DND-41 (cell line): ENCODE measurements at regions not wholly inside any gene's neighbourhood (a gene's known extent, or its start where the extent isn't known, plus 50 kb on each side); places are given as distances from the start of the nearest gene placed in this dataset.

ENCODE experiments used
- ATAC-seq: fragments of 200-7000 bp; cut with Tn5 transposase; 3 replicates; pipeline ENCODE4 v1.9.1; 2021; ENCODE audit warnings: low read depth; ENCODE audit not compliant: insufficient read depth
- DNase-seq: peaks from one replicate; pipeline ENCODE4 v3.0.0-alpha.2; 2020
- H2AFZ ChIP-seq: 2 replicates; pipeline ENCODE4 v1.6.0; 2012; ENCODE audit warnings: low read depth, low read length
- H3K27ac ChIP-seq: 2 replicates; pipeline ENCODE4 v1.5.1; 2012; ENCODE audit warnings: low read length, inconsistent platforms
- H3K27me3 ChIP-seq: fragments of 200-600 bp; sonication (generic); 2 replicates; pipeline ENCODE4 v1.6.0; 2012; ENCODE audit warnings: low read length, mild to moderate bottlenecking, inconsistent platforms; ENCODE audit not compliant: insufficient read depth, poor library complexity
- H3K36me3 ChIP-seq: 2 replicates; pipeline ENCODE4 v1.5.1; 2012; ENCODE audit warnings: low read length, inconsistent platforms; ENCODE audit not compliant: insufficient read depth
- H3K4me1 ChIP-seq: 2 replicates; pipeline ENCODE4 v1.5.1; 2012; ENCODE audit warnings: mild to moderate bottlenecking, low read length; ENCODE audit not compliant: insufficient read depth
- H3K4me2 ChIP-seq: 2 replicates; pipeline ENCODE4 v1.6.0; 2012; ENCODE audit warnings: mild to moderate bottlenecking, moderate library complexity, low read length, inconsistent platforms; ENCODE audit not compliant: insufficient read depth
- H3K4me3 ChIP-seq, 2 experiments: fragments of 200-600 bp in 1 of 2; shearing (Covaris generic) in 1 of 2; 2 replicates each; pipeline ENCODE4 v1.5.1; 2012 to 2016; ENCODE audit warnings: inconsistent platforms in 2 of 2, low read length in 2 of 2, mild to moderate bottlenecking in 2 of 2, low read depth in 1 of 2, moderate library complexity in 1 of 2
- H3K79me2 ChIP-seq: 2 replicates; pipeline ENCODE4 v1.6.0; 2012; ENCODE audit warnings: low read length, inconsistent platforms; ENCODE audit not compliant: insufficient read depth
- H3K9ac ChIP-seq: 2 replicates; pipeline ENCODE4 v1.6.0; 2012; ENCODE audit warnings: low read depth, mild to moderate bottlenecking, inconsistent platforms, low read length, moderate library complexity
- H3K9me3 ChIP-seq: 2 replicates; pipeline ENCODE4 v1.5.1; 2012; ENCODE audit warnings: low read length, moderate library complexity, mild to moderate bottlenecking, inconsistent platforms; ENCODE audit not compliant: insufficient read depth, severe bottlenecking
- H4K20me1 ChIP-seq: 2 replicates; pipeline ENCODE4 v1.6.0; 2012; ENCODE audit warnings: low read length; ENCODE audit not compliant: insufficient read depth
- EZH2 ChIP-seq: IDR thresholded peaks from 3 replicates; pipeline ENCODE4 v1.6.1; 2012; ENCODE audit warnings: borderline replicate concordance, low read depth, mild to moderate bottlenecking, moderate library complexity, low read length, inconsistent platforms; ENCODE audit not compliant: severe bottlenecking
- TF ChIP-seq, protein P1 (sequence below): IDR thresholded peaks from 2 replicates; pipeline ENCODE4 v1.5.1; 2012; ENCODE audit warnings: borderline replicate concordance, low read length, moderate library complexity, mild to moderate bottlenecking; ENCODE audit not compliant: poor library complexity, severe bottlenecking; ENCODE audit errors: extremely low read depth

DNA sequence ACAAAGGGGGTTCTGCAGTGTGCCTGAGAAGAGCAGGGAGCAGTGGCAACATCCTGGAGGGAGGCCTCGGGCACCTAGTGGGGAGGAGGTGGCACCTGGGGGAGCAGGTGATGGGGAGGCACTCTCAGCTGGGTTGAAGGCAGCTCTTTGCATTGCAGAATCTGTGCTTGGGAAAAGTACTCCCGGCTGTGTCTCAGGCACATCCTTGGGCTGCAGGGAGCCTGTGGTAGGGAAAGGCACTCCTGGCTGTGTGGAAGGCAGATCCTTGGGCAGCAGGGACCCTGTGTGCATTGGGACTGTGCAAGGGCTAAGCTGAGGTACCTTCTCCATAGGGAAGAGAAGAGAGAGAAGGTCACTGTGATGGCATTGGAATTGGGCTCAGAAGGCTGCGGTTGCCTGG, 52.8 kb upstream of the ANTXRL start:
- no peaks in the 10 kb centered on the region for H3K27me3 ChIP-seq
- H3K4me1 ChIP-seq, result no peaks in the 10 kb centered on the region
- ATAC-seq (no peak), DNase-seq (no peak)
- no peak overlapping the region for H3K9ac ChIP-seq
- H4K20me1 ChIP-seq, result no peaks in the 10 kb centered on the region; the same call in 1 of the 2 replicates
- H3K79me2 ChIP-seq, result no peaks in the 10 kb centered on the region
- no peak overlapping the region for H3K4me2 ChIP-seq
- TF ChIP-seq EZH2, result no peak
- TF ChIP-seq, protein P1, sequence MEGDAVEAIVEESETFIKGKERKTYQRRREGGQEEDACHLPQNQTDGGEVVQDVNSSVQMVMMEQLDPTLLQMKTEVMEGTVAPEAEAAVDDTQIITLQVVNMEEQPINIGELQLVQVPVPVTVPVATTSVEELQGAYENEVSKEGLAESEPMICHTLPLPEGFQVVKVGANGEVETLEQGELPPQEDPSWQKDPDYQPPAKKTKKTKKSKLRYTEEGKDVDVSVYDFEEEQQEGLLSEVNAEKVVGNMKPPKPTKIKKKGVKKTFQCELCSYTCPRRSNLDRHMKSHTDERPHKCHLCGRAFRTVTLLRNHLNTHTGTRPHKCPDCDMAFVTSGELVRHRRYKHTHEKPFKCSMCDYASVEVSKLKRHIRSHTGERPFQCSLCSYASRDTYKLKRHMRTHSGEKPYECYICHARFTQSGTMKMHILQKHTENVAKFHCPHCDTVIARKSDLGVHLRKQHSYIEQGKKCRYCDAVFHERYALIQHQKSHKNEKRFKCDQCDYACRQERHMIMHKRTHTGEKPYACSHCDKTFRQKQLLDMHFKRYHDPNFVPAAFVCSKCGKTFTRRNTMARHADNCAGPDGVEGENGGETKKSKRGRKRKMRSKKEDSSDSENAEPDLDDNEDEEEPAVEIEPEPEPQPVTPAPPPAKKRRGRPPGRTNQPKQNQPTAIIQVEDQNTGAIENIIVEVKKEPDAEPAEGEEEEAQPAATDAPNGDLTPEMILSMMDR, result no peak
- H3K9me3 ChIP-seq, result no peaks in the 10 kb centered on the region
- H2AFZ ChIP-seq, result no peak overlapping the region
- H3K27ac ChIP-seq, result no peak overlapping the region
- no peak overlapping the region for H3K4me3 ChIP-seq
- H3K36me3 ChIP-seq, result peaks cover 35% of the 10 kb centered on the region

GRCh38 chr10:46234431-46235060, 52.3 kb upstream of the ANTXRL start:
- no peak for ATAC-seq
- Histone ChIP-seq H4K20me1 (no peaks in the 10 kb centered on the region; the same call in 1 of the 2 replicates), H3K36me3 (peaks cover 38% of the 10 kb centered on the region)

GRCh38 chr10:46235705-46236545, 50.9 kb upstream of the ANTXRL start:
- no peak overlapping the region for H3K9ac ChIP-seq
- no peak overlapping the region for H3K4me2 ChIP-seq
- no peaks in the 10 kb centered on the region for H3K27me3 ChIP-seq
- peaks cover 45% of the 10 kb centered on the region for H3K36me3 ChIP-seq
- DNase-seq (no peak), ATAC-seq (0 out of 3 replicates have a peak, but pooled peaks have one; percentile 34)
- H4K20me1 ChIP-seq, result peaks cover 1% of the 10 kb centered on the region; the same call in 1 of the 2 replicates
- no peak for TF ChIP-seq EZH2
- TF ChIP-seq, protein P1, result no peak
- H3K79me2 ChIP-seq, result no peaks in the 10 kb centered on the region
- no peak overlapping the region for H3K4me3 ChIP-seq
- H3K4me1 ChIP-seq, result no peaks in the 10 kb centered on the region
- no peak overlapping the region for H2AFZ ChIP-seq
- H3K27ac ChIP-seq, result no peak overlapping the region
- H3K9me3 ChIP-seq, result no peaks in the 10 kb centered on the region

More at GRCh38 chr10:46234431-46235060, 52.3 kb upstream of the ANTXRL start:
- Histone ChIP-seq H3K4me1 (no peaks in the 10 kb centered on the region), H2AFZ (no peak overlapping the region), H3K4me3 (no peak overlapping the region), H3K4me2 (no peak overlapping the region), H3K27me3 (no peaks in the 10 kb centered on the region), H3K9me3 (no peaks in the 10 kb centered on the region), H3K9ac (no peak overlapping the region), H3K79me2 (no peaks in the 10 kb centered on the region), H3K27ac (no peak overlapping the region)
- no peak for DNase-seq
- no peak for TF ChIP-seq EZH2
- TF ChIP-seq, protein P1, result no peak
